ENCODE measurements at regions not wholly inside any gene's neighbourhood (a gene's known extent, or its start where the extent isn't known, plus 50 kb on each side); places are given as distances from the start of the nearest gene placed in this dataset.

DNA sequence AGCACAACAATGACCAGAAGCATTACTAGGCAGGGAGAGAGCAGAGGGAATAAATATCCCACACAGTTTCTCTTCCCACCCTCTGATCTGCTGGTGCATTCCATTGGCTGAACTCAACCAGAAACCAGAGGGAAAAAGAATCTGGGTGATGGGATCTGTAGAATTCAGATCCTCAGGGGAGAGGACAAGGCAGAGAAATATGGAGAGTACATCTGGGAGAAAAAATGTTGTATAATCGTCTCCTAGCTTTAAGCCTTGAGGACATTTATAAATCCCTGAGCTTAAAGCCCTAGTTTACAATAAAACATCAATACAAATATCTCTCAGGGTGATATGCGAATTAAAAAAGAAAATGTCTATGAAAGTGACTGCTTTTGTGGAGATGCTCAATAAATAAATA lies 368.1 kb upstream of the MAD2L1 start:
- H2AFZ ChIP-seq (ENCODE audit: control insufficient read depth, low read length), result no peak overlapping the region
- no peak overlapping the region for H3K27ac ChIP-seq (ENCODE audit: control insufficient read depth, insufficient read depth, low read length)
- H3K79me2 ChIP-seq (ENCODE audit: control insufficient read depth, insufficient read depth, low read length), result no peaks in the 10 kb centered on the region
- H3K4me2 ChIP-seq (ENCODE audit: control insufficient read depth, extremely low read depth, insufficient read depth, low read depth, low read length), result no peak overlapping the region
- no peak overlapping the region for H3K4me3 ChIP-seq (ENCODE audit: control insufficient read depth in 2 of 3, extremely low read depth in 1 of 3, insufficient read depth in 2 of 3, low read depth in 1 of 3, low read length in 3 of 3)
- FAIRE-seq (no peak), DNase-seq (ENCODE audit: low read depth, low spot score) (no peak)
- no peaks in the 10 kb centered on the region for H4K20me1 ChIP-seq (ENCODE audit: control insufficient read depth, extremely low read depth, insufficient read depth, low read length)
- H3K9ac ChIP-seq (ENCODE audit: control insufficient read depth, extremely low read depth, insufficient read depth, low read length), result no peak overlapping the region
- TF ChIP-seq, protein P1, sequence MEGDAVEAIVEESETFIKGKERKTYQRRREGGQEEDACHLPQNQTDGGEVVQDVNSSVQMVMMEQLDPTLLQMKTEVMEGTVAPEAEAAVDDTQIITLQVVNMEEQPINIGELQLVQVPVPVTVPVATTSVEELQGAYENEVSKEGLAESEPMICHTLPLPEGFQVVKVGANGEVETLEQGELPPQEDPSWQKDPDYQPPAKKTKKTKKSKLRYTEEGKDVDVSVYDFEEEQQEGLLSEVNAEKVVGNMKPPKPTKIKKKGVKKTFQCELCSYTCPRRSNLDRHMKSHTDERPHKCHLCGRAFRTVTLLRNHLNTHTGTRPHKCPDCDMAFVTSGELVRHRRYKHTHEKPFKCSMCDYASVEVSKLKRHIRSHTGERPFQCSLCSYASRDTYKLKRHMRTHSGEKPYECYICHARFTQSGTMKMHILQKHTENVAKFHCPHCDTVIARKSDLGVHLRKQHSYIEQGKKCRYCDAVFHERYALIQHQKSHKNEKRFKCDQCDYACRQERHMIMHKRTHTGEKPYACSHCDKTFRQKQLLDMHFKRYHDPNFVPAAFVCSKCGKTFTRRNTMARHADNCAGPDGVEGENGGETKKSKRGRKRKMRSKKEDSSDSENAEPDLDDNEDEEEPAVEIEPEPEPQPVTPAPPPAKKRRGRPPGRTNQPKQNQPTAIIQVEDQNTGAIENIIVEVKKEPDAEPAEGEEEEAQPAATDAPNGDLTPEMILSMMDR (optimal IDR thresholded peaks at IDR 0.05 in 1 of 3, IDR thresholded peaks at IDR 0.05 in 1 of 3, conservative IDR thresholded peaks at IDR 0.05 in 1 of 3; ENCODE audit: extremely low read depth in 1 of 3, insufficient read depth in 2 of 3, low read length in 3 of 3), result no peak
- no peak for TF ChIP-seq EZH2 (IDR thresholded peaks at IDR 0.05; ENCODE audit: low read length)
- H3K36me3 ChIP-seq (ENCODE audit: control insufficient read depth in 2 of 2, extremely low read depth in 1 of 2, insufficient read depth in 2 of 2, low read length in 2 of 2), result no peaks in the 10 kb centered on the region
- H3K4me1 ChIP-seq (ENCODE audit: control insufficient read depth, extremely low read depth, insufficient read depth, low read length), result no peaks in the 10 kb centered on the region
- no peaks in the 10 kb centered on the region for H3K9me3 ChIP-seq (ENCODE audit: control insufficient read depth, low read depth, low read length)
- H3K27me3 ChIP-seq (ENCODE audit: control insufficient read depth, extremely low read depth, insufficient read depth, low read length), result no peaks in the 10 kb centered on the region
- dilution Hi-C loops (cut with MboI; ENCODE audit: extremely low pct_ligation_motif_present, low sequenced_read_pairs), result no loop called here
- H3K9me1 ChIP-seq (ENCODE audit: control insufficient read depth, extremely low read depth, insufficient read depth, low read length), result no peaks in the 10 kb centered on the region

DNA sequence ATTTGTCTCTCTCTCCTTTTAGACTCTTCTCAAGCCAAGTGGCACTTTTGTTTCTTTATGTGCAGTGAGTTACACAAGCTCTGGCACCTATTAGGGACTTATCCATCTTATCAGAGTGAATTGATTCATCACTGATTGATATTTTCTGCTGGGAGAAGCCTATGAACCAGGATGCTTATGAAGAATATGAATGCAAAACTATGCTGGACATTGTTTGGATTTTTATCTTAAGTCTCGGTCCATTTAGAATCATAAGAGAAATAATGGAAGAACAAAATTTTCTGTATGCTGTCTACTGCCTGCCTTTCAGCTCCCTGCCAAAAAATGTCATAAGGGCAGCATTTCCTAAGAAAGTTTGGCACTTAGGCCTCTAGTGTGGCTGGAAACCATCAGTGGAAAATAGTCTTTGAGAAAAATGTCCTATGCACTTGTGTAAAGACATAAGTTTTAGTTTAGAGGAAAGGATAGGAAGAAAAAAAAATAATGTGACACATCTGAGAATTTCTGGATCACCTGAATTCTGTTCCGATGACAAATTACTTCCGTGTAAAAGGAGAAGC lies 365.7 kb upstream of the MAD2L1 start:
- no peaks in the 10 kb centered on the region for H3K9me3 ChIP-seq (ENCODE audit: control insufficient read depth, low read depth, low read length)
- H4K20me1 ChIP-seq (ENCODE audit: control insufficient read depth, extremely low read depth, insufficient read depth, low read length), result no peaks in the 10 kb centered on the region
- TF ChIP-seq, protein P1 (optimal IDR thresholded peaks at IDR 0.05 in 1 of 3, IDR thresholded peaks at IDR 0.05 in 1 of 3, conservative IDR thresholded peaks at IDR 0.05 in 1 of 3; ENCODE audit: extremely low read depth in 1 of 3, insufficient read depth in 2 of 3, low read length in 3 of 3), result no peak
- TF ChIP-seq EZH2 (IDR thresholded peaks at IDR 0.05; ENCODE audit: low read length), result no peak
- no peaks in the 10 kb centered on the region for H3K9me1 ChIP-seq (ENCODE audit: control insufficient read depth, extremely low read depth, insufficient read depth, low read length)
- no peak for DNase-seq (ENCODE audit: low read depth, low spot score)
- H3K4me3 ChIP-seq (ENCODE audit: control insufficient read depth in 2 of 3, extremely low read depth in 1 of 3, insufficient read depth in 2 of 3, low read depth in 1 of 3, low read length in 3 of 3), result no peak overlapping the region
- no peak overlapping the region for H3K27ac ChIP-seq (ENCODE audit: control insufficient read depth, insufficient read depth, low read length)
- dilution Hi-C loops (cut with MboI; ENCODE audit: extremely low pct_ligation_motif_present, low sequenced_read_pairs), result no loop called here
- H3K36me3 ChIP-seq (ENCODE audit: control insufficient read depth in 2 of 2, extremely low read depth in 1 of 2, insufficient read depth in 2 of 2, low read length in 2 of 2), result no peaks in the 10 kb centered on the region
- no peak overlapping the region for H3K4me2 ChIP-seq (ENCODE audit: control insufficient read depth, extremely low read depth, insufficient read depth, low read depth, low read length)
- no peak overlapping the region for H3K9ac ChIP-seq (ENCODE audit: control insufficient read depth, extremely low read depth, insufficient read depth, low read length)
- FAIRE-seq, result no peak
- H3K79me2 ChIP-seq (ENCODE audit: control insufficient read depth, insufficient read depth, low read length), result no peaks in the 10 kb centered on the region
- H3K4me1 ChIP-seq (ENCODE audit: control insufficient read depth, extremely low read depth, insufficient read depth, low read length), result no peaks in the 10 kb centered on the region
- no peaks in the 10 kb centered on the region for H3K27me3 ChIP-seq (ENCODE audit: control insufficient read depth, extremely low read depth, insufficient read depth, low read length)
- no peak overlapping the region for H2AFZ ChIP-seq (ENCODE audit: control insufficient read depth, low read length)
